IMR-90 (cell line): ENCODE measurements at regions not wholly inside any gene's neighbourhood (a gene's known extent, or its start where the extent isn't known, plus 50 kb on each side); places are given as distances from the start of the nearest gene placed in this dataset.

Experiments
- ATAC-seq: fragments of 200-7000 bp; cut with Tn5 transposase; 2 replicates; pipeline ENCODE4 v1.9.1; 2020; ENCODE audit warnings: low read depth, mild to moderate bottlenecking, moderate library complexity
- BruUV-seq: library from RNA; stranded (reverse); fragments of 400-500 nt; replicated peaks from 2 replicates; lab custom pipeline; 2021; lab: Mats Ljungman, UMichigan
- CTCF ChIA-PET: fragments of 300-600 bp; formaldehyde crosslinking; extraction: SDS; loops from one replicate; lab custom pipeline; 2021; ENCODE audit warnings: antibody characterized with exemption; lab: Yijun Ruan, JAX
- POLR2A ChIA-PET: fragments of 300-600 bp; sonication (Branson Sonifier 250); formaldehyde crosslinking; loops from one replicate; lab custom pipeline; 2022; ENCODE audit warnings: antibody characterized with exemption; ENCODE audit not compliant: unreplicated experiment; lab: Charles Lee
- DNase-seq: peaks from one replicate; pipeline ENCODE4 v3.0.0; 2013
- H2AFZ ChIP-seq: replicated peaks from 2 replicates; pipeline ENCODE3; 2013; ENCODE audit warnings: low read length, mild to moderate bottlenecking; ENCODE audit not compliant: poor library complexity
- H2AK5ac ChIP-seq: 2 replicates; pipeline ENCODE4 v1.6.1; 2013; ENCODE audit warnings: low read depth, low read length, inconsistent platforms
- H2AK9ac ChIP-seq: replicated peaks from 2 replicates; pipeline ENCODE3; 2013; ENCODE audit warnings: mild to moderate bottlenecking, low read depth, low read length, moderate library complexity; ENCODE audit not compliant: poor library complexity
- H2BK120ac ChIP-seq: 2 replicates; pipeline ENCODE4 v1.6.1; 2013; ENCODE audit warnings: low read depth, low read length, inconsistent platforms
- H2BK15ac ChIP-seq: 3 replicates; pipeline ENCODE4 v1.6.1; 2013; ENCODE audit warnings: low read depth, low read length, inconsistent platforms
- H2BK20ac ChIP-seq: 2 replicates; pipeline ENCODE4 v1.6.1; 2013; ENCODE audit warnings: low read depth, mild to moderate bottlenecking, inconsistent platforms, low read length, moderate library complexity
- H2BK5ac ChIP-seq: 2 replicates; pipeline ENCODE4 v1.6.1; 2013; ENCODE audit warnings: mild to moderate bottlenecking, low read depth, low read length, inconsistent platforms; ENCODE audit not compliant: poor library complexity, severe bottlenecking
- H3K14ac ChIP-seq: replicated peaks from 2 replicates; pipeline ENCODE4 v1.6.1; 2013; ENCODE audit warnings: low read depth, low read length, inconsistent platforms
- H3K18ac ChIP-seq: 2 replicates; pipeline ENCODE4 v1.6.1; 2013; ENCODE audit warnings: low read depth, low read length, control low read depth
- H3K23ac ChIP-seq: 2 replicates; pipeline ENCODE4 v1.6.1; 2013; ENCODE audit warnings: low read depth, low read length, inconsistent platforms
- H3K27ac ChIP-seq: 2 replicates; pipeline ENCODE4 v1.5.1; 2013; ENCODE audit warnings: mild to moderate bottlenecking, control low read depth, low read length; ENCODE audit not compliant: insufficient read depth
- H3K27me3 ChIP-seq: 2 replicates; pipeline ENCODE4 v1.6.1; 2013; ENCODE audit warnings: low read length; ENCODE audit not compliant: control insufficient read depth, insufficient read depth
- H3K36me3 ChIP-seq: 2 replicates; pipeline ENCODE4 v1.6.1; 2013; ENCODE audit warnings: low read length, mixed read lengths; ENCODE audit not compliant: control insufficient read depth, insufficient read depth
- H3K4ac ChIP-seq: 2 replicates; pipeline ENCODE4 v1.6.1; 2013; ENCODE audit warnings: low read depth, low read length, inconsistent platforms
- H3K4me1 ChIP-seq: 2 replicates; pipeline ENCODE4 v1.6.1; 2013; ENCODE audit warnings: low read length, mixed read lengths; ENCODE audit not compliant: control insufficient read depth, insufficient read depth
- H3K4me2 ChIP-seq: 2 replicates; pipeline ENCODE4 v1.6.1; 2013; ENCODE audit warnings: low read depth, mild to moderate bottlenecking, control low read depth, low read length, moderate library complexity
- H3K4me3 ChIP-seq: 2 replicates; pipeline ENCODE4 v1.5.1; 2013; ENCODE audit warnings: low read depth, mild to moderate bottlenecking, control low read depth, low read length, moderate library complexity; ENCODE audit not compliant: insufficient read depth
- H3K56ac ChIP-seq: 2 replicates; pipeline ENCODE4 v1.6.1; 2013; ENCODE audit warnings: low read length, inconsistent platforms; ENCODE audit not compliant: insufficient read depth; ENCODE audit errors: extremely low read depth
- H3K79me1 ChIP-seq, 2 experiments: 2 replicates each; pipeline ENCODE4 v1.6.1; 2013; ENCODE audit warnings: low read length in 2 of 2, inconsistent platforms in 1 of 2, low read depth in 1 of 2
- H3K9ac ChIP-seq: 2 replicates; pipeline ENCODE4 v1.6.1; 2013; ENCODE audit warnings: low read depth, low read length, control low read depth
- H3K9me1 ChIP-seq: 2 replicates; pipeline ENCODE4 v1.6.1; 2013; ENCODE audit warnings: low read length, inconsistent platforms; ENCODE audit not compliant: insufficient read depth
- H3K9me3 ChIP-seq: 2 replicates; pipeline ENCODE4 v1.6.1; 2013; ENCODE audit warnings: low read length; ENCODE audit not compliant: control insufficient read depth, insufficient read depth
- H4K20me1 ChIP-seq: 2 replicates; pipeline ENCODE4 v1.6.1; 2013; ENCODE audit warnings: low read length, inconsistent platforms; ENCODE audit not compliant: insufficient read depth
- H4K5ac ChIP-seq: 2 replicates; pipeline ENCODE4 v1.6.1; 2013; ENCODE audit warnings: mild to moderate bottlenecking, low read depth, low read length, control low read depth
- H4K8ac ChIP-seq, 2 experiments: 2 replicates each; pipeline ENCODE4 v1.6.1; 2013; ENCODE audit warnings: low read depth in 2 of 2, low read length in 2 of 2, control low read depth in 1 of 2, inconsistent platforms in 1 of 2
- H4K91ac ChIP-seq: 2 replicates; pipeline ENCODE4 v1.6.1; 2013; ENCODE audit warnings: low read depth, low read length, inconsistent platforms; ENCODE audit not compliant: insufficient read depth
- ELK1 ChIP-seq: fragments of 150-350 bp; IDR thresholded peaks from 2 replicates; pipeline ENCODE4 v1.6.1; 2016; ENCODE audit warnings: low read depth, mild to moderate bottlenecking, low read length, moderate library complexity, borderline replicate concordance
- FOS ChIP-seq: fragments of 150-350 bp; IDR thresholded peaks from 2 replicates; pipeline ENCODE4 v1.6.1; 2016; ENCODE audit warnings: low read depth, low read length
- MAFK ChIP-seq: IDR thresholded peaks from 2 replicates; pipeline ENCODE4 v1.6.1; 2012; ENCODE audit warnings: low read depth, low read length, improper control_type of control experiment
- MAZ ChIP-seq: IDR thresholded peaks from 2 replicates; pipeline ENCODE4 v1.6.1; 2012; ENCODE audit warnings: low read depth, mild to moderate bottlenecking, low read length, improper control_type of control experiment, moderate library complexity, borderline replicate concordance
- RFX5 ChIP-seq: IDR thresholded peaks from 2 replicates; pipeline ENCODE4 v1.8.0; 2012; ENCODE audit warnings: low read depth, mild to moderate bottlenecking, low read length, moderate library complexity
- SMC3 ChIP-seq: fragments of 150-350 bp; IDR thresholded peaks from 2 replicates; pipeline ENCODE4 v1.6.1; 2016; ENCODE audit warnings: low read depth, mild to moderate bottlenecking, antibody characterized with exemption, low read length, moderate library complexity
- WGBS, 2 experiments: methylation state at CpG; one replicate each; pipeline versions ENCODE4 v1.1.5 to v1.1.7; 2013; ENCODE audit warnings: missing lambda C conversion rate in 2 of 2; ENCODE audit not compliant: insufficient read length in 1 of 2; ENCODE audit errors: extremely low coverage in 2 of 2; 5-methylcytosine and 5-hydroxymethylcytosine counted together
- dilution Hi-C: fragments of 300-500 bp; cut with HindIII; formaldehyde crosslinking; loops from one replicate; pipeline ENCODE4 v1.14.3; 2018; ENCODE audit warnings: low sequenced_read_pairs; ENCODE audit not compliant: unreplicated experiment
- in situ Hi-C: fragments of 300-500 bp; cut with MboI; formaldehyde crosslinking; loops from 3 replicates; pipeline ENCODE4 v1.14.3; 2019; ENCODE audit warnings: low sequenced_read_pairs, inconsistent platforms, mixed read lengths
- intact Hi-C: fragments of 100-400 bp; cut with micrococcal nuclease; formaldehyde crosslinking; loops from 2 replicates; pipeline ENCODE4 v1.10.0; 2022

GRCh38 chr4:16351161-16351560 lies 124.9 kb upstream of the TAPT1 start:
- CTCF ChIA-PET, result no interaction called here
- Histone ChIP-seq H3K56ac (no peak overlapping the region), H3K9me1 (no peaks in the 10 kb centered on the region), H2AK9ac (no peak overlapping the region), H3K4me3 (no peak overlapping the region), H3K23ac (no peak overlapping the region), H4K5ac (no peak overlapping the region), H3K27ac (no peak overlapping the region), H2BK15ac (no peak overlapping the region), H2BK120ac (no peak overlapping the region), H4K20me1 (no peaks in the 10 kb centered on the region), H3K79me1 (no peaks in the 10 kb centered on the region), H3K18ac (no peak overlapping the region), H3K4me1 (no peaks in the 10 kb centered on the region), H4K91ac (no peak overlapping the region), H2BK5ac (no peak overlapping the region), H3K14ac (no peak overlapping the region), H3K4ac (no peak overlapping the region), H2AK5ac (no peak overlapping the region), H2BK20ac (no peak overlapping the region), H3K4me2 (no peak overlapping the region), H3K9me3 (no peaks in the 10 kb centered on the region), H2AFZ (no peak overlapping the region), H3K9ac (no peak overlapping the region), H4K8ac (no peak overlapping the region), H3K27me3 (no peaks in the 10 kb centered on the region), H3K36me3 (no peaks in the 10 kb centered on the region)
- in situ Hi-C loops, result no loop called here
- BruUV-seq, result no TSS peak
- intact Hi-C loops, result no loop called here
- dilution Hi-C loops, result no loop called here
- DNase-seq, result no peak
- TF ChIP-seq SMC3 (no peak), FOS (no peak), RFX5 (no peak), MAFK (no peak), ELK1 (no peak), MAZ (no peak)
- no CpG with 5 or more reads among the region's 8 CpGs for WGBS, 2 experiments
- ATAC-seq, result no peak
- POLR2A ChIA-PET, result no interaction called here
